ENCODE measurements at regions not wholly inside any gene's neighbourhood (a gene's known extent, or its start where the extent isn't known, plus 50 kb on each side); places are given as distances from the start of the nearest gene placed in this dataset.

DNA sequence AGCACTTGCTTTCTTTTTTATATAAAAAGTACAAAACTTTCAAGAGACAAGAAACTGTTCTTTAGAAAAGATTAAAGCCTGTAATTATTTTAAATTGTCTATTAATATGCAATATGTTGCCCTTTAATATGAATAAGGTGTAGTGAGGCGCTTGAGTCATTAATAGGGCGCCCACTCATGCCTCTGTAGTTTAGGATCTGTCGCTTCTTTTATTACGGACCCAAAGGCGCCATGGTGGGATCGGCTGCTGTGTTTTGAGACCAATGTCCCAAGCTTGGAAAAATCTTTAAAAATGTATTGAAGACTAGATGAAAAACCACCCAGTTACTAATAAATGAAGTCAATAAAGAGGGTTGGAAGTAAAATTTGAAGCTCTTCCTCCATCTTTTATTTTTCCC lies 259.5 kb upstream of the MEIS2 start:
- no peak for DNase-seq (ENCODE audit: extremely low read depth, insufficient read length)
- no peak overlapping the region for H3K4me3 ChIP-seq (replicated peaks; ENCODE audit: low read depth, low read length)
- H3K27me3 ChIP-seq (replicated peaks; ENCODE audit: control insufficient read depth, insufficient read depth, low read length): no peaks in the 10 kb centered on the region
- H3K36me3 ChIP-seq (ENCODE audit: control insufficient read depth, insufficient read depth, low read length): no peaks in the 10 kb centered on the region
- no peak for TF ChIP-seq CTCF (IDR thresholded peaks at IDR 0.05; ENCODE audit: insufficient read depth, low read length, poor library complexity, severe bottlenecking)

- no peak for DNase-seq (ENCODE audit: extremely low read depth, insufficient read length)
- H3K4me3 ChIP-seq (replicated peaks; ENCODE audit: low read depth, low read length): no peak overlapping the region
- no peak for TF ChIP-seq CTCF (IDR thresholded peaks at IDR 0.05; ENCODE audit: insufficient read depth, low read length, poor library complexity, severe bottlenecking)
- H3K36me3 ChIP-seq (ENCODE audit: control insufficient read depth, insufficient read depth, low read length): no peaks in the 10 kb centered on the region
- no peaks in the 10 kb centered on the region for H3K27me3 ChIP-seq (replicated peaks; ENCODE audit: control insufficient read depth, insufficient read depth, low read length)
These were observed 260.4 kb upstream of the MEIS2 start for GRCh38 chr15:37360724-37361123.

GRCh38 chr15:37361621-37362020 lies 261.3 kb upstream of the MEIS2 start:
- H3K4me3 ChIP-seq (replicated peaks; ENCODE audit: low read depth, low read length): no peak overlapping the region
- H3K27me3 ChIP-seq (replicated peaks; ENCODE audit: control insufficient read depth, insufficient read depth, low read length): no peaks in the 10 kb centered on the region
- TF ChIP-seq CTCF (IDR thresholded peaks at IDR 0.05; ENCODE audit: insufficient read depth, low read length, poor library complexity, severe bottlenecking): no peak
- DNase-seq (ENCODE audit: extremely low read depth, insufficient read length): no peak
- no peaks in the 10 kb centered on the region for H3K36me3 ChIP-seq (ENCODE audit: control insufficient read depth, insufficient read depth, low read length)

GRCh38 chr15:37362414-37362813 lies 262.1 kb upstream of the MEIS2 start:
- Histone ChIP-seq H3K27me3 (replicated peaks; ENCODE audit: control insufficient read depth, insufficient read depth, low read length) (no peaks in the 10 kb centered on the region), H3K4me3 (replicated peaks; ENCODE audit: low read depth, low read length) (no peak overlapping the region), H3K36me3 (ENCODE audit: control insufficient read depth, insufficient read depth, low read length) (no peaks in the 10 kb centered on the region)
- TF ChIP-seq CTCF (IDR thresholded peaks at IDR 0.05; ENCODE audit: insufficient read depth, low read length, poor library complexity, severe bottlenecking): no peak
- no peak for DNase-seq (ENCODE audit: extremely low read depth, insufficient read length)

DNA sequence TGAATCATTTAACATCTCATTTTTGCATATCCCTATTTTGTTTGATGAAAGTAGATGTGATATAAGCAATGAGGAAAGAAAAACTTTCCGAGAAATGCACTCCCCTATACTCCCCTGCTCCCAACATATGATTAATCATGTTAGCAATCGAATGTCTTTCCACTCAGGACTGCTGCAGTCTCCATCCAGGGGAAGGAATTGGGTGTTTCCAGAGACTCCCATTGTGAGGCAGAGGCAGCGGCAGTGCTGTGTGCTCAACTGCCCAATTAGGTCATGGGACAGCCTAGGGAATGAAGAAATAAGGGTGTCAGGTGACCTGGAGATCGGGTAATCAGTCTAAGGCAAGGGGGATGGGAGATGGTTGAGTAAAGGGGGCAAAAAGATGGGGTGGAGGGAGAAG lies 268.6 kb upstream of the MEIS2 start:
- no peaks in the 10 kb centered on the region for H3K36me3 ChIP-seq (ENCODE audit: control insufficient read depth, insufficient read depth, low read length)
- DNase-seq (ENCODE audit: extremely low read depth, insufficient read length): no peak
- H3K4me3 ChIP-seq (replicated peaks; ENCODE audit: low read depth, low read length): no peak overlapping the region
- no peaks in the 10 kb centered on the region for H3K27me3 ChIP-seq (replicated peaks; ENCODE audit: control insufficient read depth, insufficient read depth, low read length)
- TF ChIP-seq CTCF (IDR thresholded peaks at IDR 0.05; ENCODE audit: insufficient read depth, low read length, poor library complexity, severe bottlenecking): no peak

DNA sequence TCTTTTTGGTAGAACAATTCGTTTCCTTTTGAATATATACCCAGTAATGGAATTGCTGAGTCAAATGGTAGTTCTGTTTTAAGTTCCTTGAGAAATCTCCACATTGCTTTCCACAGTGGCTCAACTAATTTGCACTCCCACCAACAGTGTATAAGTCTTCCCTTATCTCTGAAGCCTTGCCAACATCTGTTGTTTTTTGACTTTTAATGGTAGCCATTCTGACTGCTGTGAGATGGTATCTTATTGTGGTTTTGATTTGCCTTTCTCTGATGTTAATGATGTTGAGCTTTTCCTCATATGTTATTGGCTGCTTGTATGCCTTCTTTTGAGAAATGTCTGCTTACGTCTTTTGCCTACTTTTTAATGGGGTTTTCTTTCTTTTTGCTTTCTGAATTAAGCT lies 270.6 kb upstream of the MEIS2 start:
- H3K36me3 ChIP-seq (ENCODE audit: control insufficient read depth, insufficient read depth, low read length): no peaks in the 10 kb centered on the region
- no peak for DNase-seq (ENCODE audit: extremely low read depth, insufficient read length)
- no peaks in the 10 kb centered on the region for H3K27me3 ChIP-seq (replicated peaks; ENCODE audit: control insufficient read depth, insufficient read depth, low read length)
- no peak overlapping the region for H3K4me3 ChIP-seq (replicated peaks; ENCODE audit: low read depth, low read length)
- no peak for TF ChIP-seq CTCF (IDR thresholded peaks at IDR 0.05; ENCODE audit: insufficient read depth, low read length, poor library complexity, severe bottlenecking)

Measured in GM06990 (cell line).